OCI-LY3 (cell line): ENCODE measurements at regions not wholly inside any gene's neighbourhood (a gene's known extent, or its start where the extent isn't known, plus 50 kb on each side); places are given as distances from the start of the nearest gene placed in this dataset.
"Not testable (repeated sequence)": the region's sequence is repeated elsewhere in the genome, so short reads cannot be mapped to it uniquely, and the experiment has no call there.

ENCODE experiments used
- H2AFZ ChIP-seq: fragments of 200-600, 300-600 bp; shearing (Covaris generic); 2 replicates; pipeline ENCODE4 v1.6.0; 2014; ENCODE audit warnings: antibody characterized with exemption, low read depth, low read length
- H3K27ac ChIP-seq: fragments of 200-600, 300-600 bp; sonication (generic); 2 replicates; pipeline ENCODE4 v1.5.1; 2014; ENCODE audit warnings: mild to moderate bottlenecking, low read length, moderate library complexity, mixed read lengths
- H3K27me3 ChIP-seq: fragments of 200-600, 300-600 bp; sonication (generic); 2 replicates; pipeline ENCODE4 v1.6.1; 2014; ENCODE audit warnings: low read depth, low read length, mixed read lengths
- H3K36me3 ChIP-seq: fragments of 200-600, 300-600 bp; sonication (generic); replicated peaks from 2 replicates; pipeline ENCODE3; 2014; ENCODE audit warnings: low read depth, low read length, mixed read lengths
- H3K4me1 ChIP-seq: fragments of 300-600, 200-600 bp; sonication (generic); 2 replicates; pipeline ENCODE4 v1.6.1; 2014; ENCODE audit warnings: low read length, mixed read lengths
- H3K4me2 ChIP-seq: fragments of 200-600, 300-600 bp; sonication (generic); 2 replicates; pipeline ENCODE4 v1.6.1; 2014; ENCODE audit warnings: low read length, mixed read lengths
- H3K4me3 ChIP-seq: fragments of 300-600, 200-600 bp; sonication (generic); 2 replicates; pipeline ENCODE4 v1.5.1; 2014; ENCODE audit warnings: antibody characterized with exemption, mild to moderate bottlenecking, low read length, moderate library complexity
- H3K79me2 ChIP-seq: fragments of 300-600, 200-600 bp; shearing (Covaris generic); 2 replicates; pipeline ENCODE4 v1.6.1; 2014; ENCODE audit warnings: mild to moderate bottlenecking, low read length, mixed read lengths
- H3K9ac ChIP-seq: fragments of 300-600, 200-600 bp; shearing (Covaris generic); 2 replicates; pipeline ENCODE4 v1.6.0; 2014; ENCODE audit warnings: mild to moderate bottlenecking, low read length, moderate library complexity
- H3K9me3 ChIP-seq: fragments of 200-600, 300-600 bp; shearing (Covaris generic); 2 replicates; pipeline ENCODE4 v1.6.1; 2014; ENCODE audit warnings: low read length, mixed read lengths; ENCODE audit not compliant: insufficient read depth
- H4K20me1 ChIP-seq: fragments of 200-600, 300-600 bp; sonication (generic); 2 replicates; pipeline ENCODE4 v1.6.1; 2016; ENCODE audit warnings: low read length, mixed read lengths; ENCODE audit not compliant: insufficient read depth
- CTCF ChIP-seq: fragments of 200-600, 300-600 bp; sonication (generic); IDR thresholded peaks from 2 replicates; pipeline ENCODE4 v1.5.1; 2014; ENCODE audit warnings: antibody characterized with exemption, low read length, low read depth
- EZH2phosphoT487 ChIP-seq: fragments of 200-600 bp; shearing (Covaris generic); IDR thresholded peaks from 2 replicates; pipeline ENCODE4 v1.6.1; 2018; ENCODE audit warnings: antibody characterized with exemption, mixed run types, low read depth

DNA sequence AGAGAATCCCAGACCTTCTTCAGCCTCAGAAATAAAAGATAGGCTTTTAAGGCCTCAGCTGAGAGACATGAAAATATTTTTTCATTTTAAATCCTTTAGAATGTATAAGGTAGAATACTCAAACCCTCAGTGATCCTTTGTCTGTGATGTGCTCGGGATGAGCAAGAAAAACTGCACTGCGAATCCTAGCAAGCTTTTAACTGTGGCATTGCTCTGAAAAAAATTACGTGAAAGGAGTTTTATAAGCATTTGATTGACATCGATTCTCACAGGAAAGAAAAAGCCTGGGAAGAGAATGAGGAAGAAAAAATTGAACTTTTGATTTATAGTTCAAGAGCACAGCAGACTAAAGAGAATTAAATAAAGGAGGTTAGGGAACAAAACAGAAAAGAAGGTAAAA lies 120.0 kb downstream of the TMEM168 start:
- H3K79me2 ChIP-seq = no peaks in the 10 kb centered on the region
- no peak overlapping the region for H3K27ac ChIP-seq
- H3K4me1 ChIP-seq = no peaks in the 10 kb centered on the region
- H3K9me3 ChIP-seq = no peaks in the 10 kb centered on the region
- H3K27me3 ChIP-seq = no peaks in the 10 kb centered on the region
- H4K20me1 ChIP-seq = no peaks in the 10 kb centered on the region
- no peak overlapping the region for H3K4me2 ChIP-seq
- no peak overlapping the region for H3K4me3 ChIP-seq
- no peak overlapping the region for H2AFZ ChIP-seq
- TF ChIP-seq CTCF (no peak), EZH2phosphoT487 (no peak)
- no peaks in the 10 kb centered on the region for H3K36me3 ChIP-seq
- H3K9ac ChIP-seq = no peak overlapping the region

- Histone ChIP-seq H3K4me2 (no peak overlapping the region), H4K20me1 (no peaks in the 10 kb centered on the region), H3K27ac (no peak overlapping the region), H3K27me3 (no peaks in the 10 kb centered on the region), H2AFZ (no peak overlapping the region), H3K4me1 (no peaks in the 10 kb centered on the region), H3K79me2 (no peaks in the 10 kb centered on the region), H3K4me3 (no peak overlapping the region), H3K36me3 (no peaks in the 10 kb centered on the region), H3K9me3 (no peaks in the 10 kb centered on the region), H3K9ac (no peak overlapping the region)
- TF ChIP-seq EZH2phosphoT487 (no peak), CTCF (no peak)
These were observed 111.6 kb downstream of the TMEM168 start for GRCh38 chr7:112678626-112679025.

DNA sequence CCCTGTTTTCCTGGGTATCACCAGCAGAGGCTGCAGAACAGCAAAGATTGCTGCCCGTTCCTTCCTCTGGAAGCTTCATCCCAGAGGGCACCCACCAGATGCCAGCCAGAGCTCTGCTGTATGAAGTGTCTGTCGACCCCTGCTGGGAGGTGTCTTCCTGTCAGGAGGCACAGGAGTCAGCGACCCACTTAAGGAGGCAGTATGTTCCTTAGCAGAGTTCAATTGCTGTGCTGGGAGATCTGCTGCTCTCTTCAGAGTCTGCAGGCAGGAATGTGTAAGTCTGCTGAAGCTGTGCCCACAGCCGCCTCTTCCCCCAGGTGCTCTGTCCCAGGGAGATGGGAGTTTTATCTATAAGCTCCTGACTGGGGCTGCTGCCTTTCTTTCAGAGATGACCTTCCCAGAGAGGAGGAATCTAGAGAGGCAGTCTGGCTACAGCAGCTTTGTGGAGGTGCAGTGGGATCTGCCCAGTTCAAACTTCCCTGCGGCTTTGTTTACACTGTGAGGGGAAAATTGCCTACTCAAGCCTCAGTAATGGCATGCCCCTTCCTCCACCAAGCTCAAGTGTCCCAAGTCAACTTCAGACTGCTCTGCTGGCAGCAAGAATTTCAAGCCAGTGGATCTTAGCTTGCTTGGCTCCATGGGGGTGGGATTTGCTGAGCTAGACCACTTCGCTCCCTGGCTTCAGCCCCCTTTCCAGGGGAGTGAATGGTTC lies 100.6 kb downstream of the TMEM168 start:
- not testable (repeated sequence) for H3K79me2 ChIP-seq, H3K27me3 ChIP-seq, H3K4me2 ChIP-seq, H2AFZ ChIP-seq, H3K9ac ChIP-seq, H3K36me3 ChIP-seq, H3K4me1 ChIP-seq, H3K27ac ChIP-seq, H4K20me1 ChIP-seq, H3K9me3 ChIP-seq, H3K4me3 ChIP-seq

GRCh38 chr7:112692333-112692732 lies 97.9 kb downstream of the TMEM168 start:
- Histone ChIP-seq H4K20me1 (no peaks in the 10 kb centered on the region), H3K79me2 (no peaks in the 10 kb centered on the region), H3K4me2 (no peak overlapping the region), H3K27me3 (no peaks in the 10 kb centered on the region), H3K9me3 (no peaks in the 10 kb centered on the region), H3K36me3 (no peaks in the 10 kb centered on the region), H3K4me1 (no peaks in the 10 kb centered on the region), H2AFZ (no peak overlapping the region), H3K27ac (no peak overlapping the region), H3K4me3 (no peak overlapping the region), H3K9ac (no peak overlapping the region)
- TF ChIP-seq CTCF (no peak), EZH2phosphoT487 (no peak)

DNA sequence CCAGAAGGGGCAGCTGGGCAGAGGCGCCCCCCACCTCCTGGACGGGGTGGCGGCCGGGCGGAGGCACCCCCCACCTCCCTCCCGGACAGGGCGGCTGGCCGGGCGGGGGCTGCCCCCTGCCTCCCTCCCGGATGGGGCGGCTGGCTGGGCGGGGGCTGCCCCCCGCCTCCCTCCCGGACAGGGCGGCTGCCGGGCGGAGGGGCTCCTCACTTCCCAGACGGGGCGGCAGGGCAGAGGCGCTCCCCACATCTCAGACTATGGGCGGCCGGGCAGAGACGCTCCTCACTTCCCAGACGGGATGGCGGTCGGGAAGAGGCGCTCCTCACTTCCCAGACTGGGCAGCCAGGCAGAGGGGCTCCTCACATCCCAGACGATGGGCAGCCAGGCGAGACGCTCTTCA lies 93.0 kb downstream of the TMEM168 start:
- H3K4me3 ChIP-seq, H4K20me1 ChIP-seq, H3K27ac ChIP-seq, H3K79me2 ChIP-seq, H3K4me2 ChIP-seq, H3K36me3 ChIP-seq, H3K27me3 ChIP-seq, H3K9me3 ChIP-seq, H3K9ac ChIP-seq, H2AFZ ChIP-seq, H3K4me1 ChIP-seq: not testable (repeated sequence)
